A673 (cell line): ENCODE measurements at regions not wholly inside any gene's neighbourhood (a gene's known extent, or its start where the extent isn't known, plus 50 kb on each side); places are given as distances from the start of the nearest gene placed in this dataset.

Source experiments
- CTCF ChIP-seq: fragments of 300-800, 200-600 bp; sonication (generic); conservative IDR thresholded peaks from 2 replicates; pipeline ENCODE4 v1.5.1; 2017; ENCODE audit warnings: low read depth, mild to moderate bottlenecking, antibody characterized with exemption, low read length, moderate library complexity, mixed read lengths
- EZH2 ChIP-seq: fragments of 200-600 bp; sonication (generic); IDR thresholded peaks from 2 replicates; pipeline ENCODE4 v1.6.1; 2017; ENCODE audit warnings: borderline replicate concordance, low read depth, mild to moderate bottlenecking, mixed read lengths, antibody characterized with exemption, low read length; ENCODE audit not compliant: poor library complexity, severe bottlenecking

GRCh38 chr14:99003646-99004045 is 268.4 kb downstream of the BCL11B start:
- TF ChIP-seq CTCF (no peak), EZH2 (no peak)
